GM12878 (cell line): ENCODE measurements at regions not wholly inside any gene's neighbourhood (a gene's known extent, or its start where the extent isn't known, plus 50 kb on each side); places are given as distances from the start of the nearest gene placed in this dataset.

Experiments used
- CEBPB ChIP-seq, 2 experiments: fragments of 150-350 bp in 1 of 2; IDR thresholded peaks; 2 replicates each; pipeline ENCODE4 v1.6.1; 2012 to 2014; ENCODE audit warnings: low read depth in 2 of 2, low read length in 2 of 2, borderline replicate concordance in 1 of 2, inconsistent platforms in 1 of 2
- CHD2 ChIP-seq: IDR thresholded peaks from 2 replicates; pipeline ENCODE4 v1.6.1; 2011; ENCODE audit warnings: low read depth, low read length, improper control_type of control experiment, borderline replicate concordance
- KAT2A ChIP-seq: conservative IDR thresholded peaks from 2 replicates; pipeline ENCODE4 v1.6.1; 2011; ENCODE audit warnings: low read depth, low read length; ENCODE audit not compliant: control insufficient read depth
- MTA2 ChIP-seq: fragments of 450-650 bp; IDR thresholded peaks from 2 replicates; pipeline ENCODE4 v1.6.1; 2016; ENCODE audit warnings: low read depth, mild to moderate bottlenecking, moderate library complexity
- MXI1 ChIP-seq: fragments of 150-350 bp; IDR thresholded peaks from 2 replicates; pipeline ENCODE4 v1.6.1; 2011; ENCODE audit warnings: low read depth, mild to moderate bottlenecking, inconsistent platforms, low read length, improper control_type of control experiment
- NRF1 ChIP-seq: conservative IDR thresholded peaks from 2 replicates; pipeline ENCODE4 v1.6.1; 2011; ENCODE audit warnings: mild to moderate bottlenecking, low read depth, low read length, improper control_type of control experiment
- POLR2A ChIP-seq: IDR thresholded peaks from 2 replicates; pipeline ENCODE4 v1.6.1; 2011; ENCODE audit warnings: low read depth, mild to moderate bottlenecking, low read length
- SREBF1 ChIP-seq: IDR thresholded peaks from 2 replicates; pipeline ENCODE4 v1.6.1; 2012; ENCODE audit warnings: mild to moderate bottlenecking, low read length
- SUZ12 ChIP-seq: fragments of 200-600 bp; sonication (generic); IDR thresholded peaks from one replicate; pipeline ENCODE4 v1.6.1; 2018; ENCODE audit warnings: antibody characterized with exemption, mild to moderate bottlenecking; ENCODE audit not compliant: unreplicated experiment
- TF ChIP-seq, protein P1 (sequence below): fragments of 450-650 bp; IDR thresholded peaks from 2 replicates; pipeline ENCODE4 v1.6.1; 2017; ENCODE audit warnings: mild to moderate bottlenecking
- TF ChIP-seq, protein P2 (sequence below), 3 experiments: IDR thresholded peaks in 2 of 3; conservative IDR thresholded peaks in 1 of 3; 2 replicates each; pipeline ENCODE4 v1.5.1; 2011; ENCODE audit warnings: low read depth in 3 of 3, low read length in 3 of 3, mild to moderate bottlenecking in 3 of 3, control low read depth in 2 of 3, moderate library complexity in 2 of 3, inconsistent platforms in 1 of 3, mixed read lengths in 1 of 3; ENCODE audit not compliant: control insufficient read depth in 2 of 3, insufficient read depth in 1 of 3; ENCODE audit errors: extremely low read depth in 1 of 3
- TF ChIP-seq, protein P3 (sequence below): IDR thresholded peaks from 2 replicates; pipeline ENCODE4 v1.6.1; 2012; ENCODE audit warnings: low read depth, low read length, improper control_type of control experiment

DNA sequence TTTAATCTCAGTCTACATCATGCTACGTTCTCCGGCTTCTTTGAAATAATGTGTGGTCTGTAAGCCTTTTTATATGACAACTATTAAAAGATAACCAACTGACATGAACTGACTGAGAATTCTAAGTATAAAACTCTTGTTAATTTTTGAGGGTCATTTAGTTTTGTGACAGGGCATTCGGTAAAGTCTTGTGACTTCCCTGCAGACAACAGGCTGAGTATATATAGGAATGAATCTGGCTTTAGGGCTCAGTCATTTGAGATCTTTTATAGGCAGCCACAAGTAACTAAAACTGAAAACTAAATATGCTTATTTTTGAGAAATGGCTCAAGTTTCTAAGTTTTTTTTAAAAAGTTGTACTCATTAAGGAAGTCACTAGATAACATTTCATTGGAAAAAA, 62.5 kb upstream of the SCIN start:
- TF ChIP-seq, protein P1, sequence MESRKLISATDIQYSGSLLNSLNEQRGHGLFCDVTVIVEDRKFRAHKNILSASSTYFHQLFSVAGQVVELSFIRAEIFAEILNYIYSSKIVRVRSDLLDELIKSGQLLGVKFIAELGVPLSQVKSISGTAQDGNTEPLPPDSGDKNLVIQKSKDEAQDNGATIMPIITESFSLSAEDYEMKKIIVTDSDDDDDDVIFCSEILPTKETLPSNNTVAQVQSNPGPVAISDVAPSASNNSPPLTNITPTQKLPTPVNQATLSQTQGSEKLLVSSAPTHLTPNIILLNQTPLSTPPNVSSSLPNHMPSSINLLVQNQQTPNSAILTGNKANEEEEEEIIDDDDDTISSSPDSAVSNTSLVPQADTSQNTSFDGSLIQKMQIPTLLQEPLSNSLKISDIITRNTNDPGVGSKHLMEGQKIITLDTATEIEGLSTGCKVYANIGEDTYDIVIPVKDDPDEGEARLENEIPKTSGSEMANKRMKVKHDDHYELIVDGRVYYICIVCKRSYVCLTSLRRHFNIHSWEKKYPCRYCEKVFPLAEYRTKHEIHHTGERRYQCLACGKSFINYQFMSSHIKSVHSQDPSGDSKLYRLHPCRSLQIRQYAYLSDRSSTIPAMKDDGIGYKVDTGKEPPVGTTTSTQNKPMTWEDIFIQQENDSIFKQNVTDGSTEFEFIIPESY: no peak
- no peak for TF ChIP-seq NRF1
- TF ChIP-seq, protein P2, sequence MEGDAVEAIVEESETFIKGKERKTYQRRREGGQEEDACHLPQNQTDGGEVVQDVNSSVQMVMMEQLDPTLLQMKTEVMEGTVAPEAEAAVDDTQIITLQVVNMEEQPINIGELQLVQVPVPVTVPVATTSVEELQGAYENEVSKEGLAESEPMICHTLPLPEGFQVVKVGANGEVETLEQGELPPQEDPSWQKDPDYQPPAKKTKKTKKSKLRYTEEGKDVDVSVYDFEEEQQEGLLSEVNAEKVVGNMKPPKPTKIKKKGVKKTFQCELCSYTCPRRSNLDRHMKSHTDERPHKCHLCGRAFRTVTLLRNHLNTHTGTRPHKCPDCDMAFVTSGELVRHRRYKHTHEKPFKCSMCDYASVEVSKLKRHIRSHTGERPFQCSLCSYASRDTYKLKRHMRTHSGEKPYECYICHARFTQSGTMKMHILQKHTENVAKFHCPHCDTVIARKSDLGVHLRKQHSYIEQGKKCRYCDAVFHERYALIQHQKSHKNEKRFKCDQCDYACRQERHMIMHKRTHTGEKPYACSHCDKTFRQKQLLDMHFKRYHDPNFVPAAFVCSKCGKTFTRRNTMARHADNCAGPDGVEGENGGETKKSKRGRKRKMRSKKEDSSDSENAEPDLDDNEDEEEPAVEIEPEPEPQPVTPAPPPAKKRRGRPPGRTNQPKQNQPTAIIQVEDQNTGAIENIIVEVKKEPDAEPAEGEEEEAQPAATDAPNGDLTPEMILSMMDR (IDR thresholded peaks at IDR 0.05 in 2 of 3, conservative IDR thresholded peaks at IDR 0.05 in 1 of 3; ENCODE audit: control insufficient read depth in 2 of 3, extremely low read depth in 1 of 3, insufficient read depth in 1 of 3, low read depth in 3 of 3, low read length in 3 of 3): no peak
- TF ChIP-seq MTA2: no peak
- TF ChIP-seq, protein P3, sequence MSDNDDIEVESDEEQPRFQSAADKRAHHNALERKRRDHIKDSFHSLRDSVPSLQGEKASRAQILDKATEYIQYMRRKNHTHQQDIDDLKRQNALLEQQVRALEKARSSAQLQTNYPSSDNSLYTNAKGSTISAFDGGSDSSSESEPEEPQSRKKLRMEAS: no peak
- no peak for TF ChIP-seq CHD2
- TF ChIP-seq MXI1: no peak
- TF ChIP-seq SUZ12: no peak
- no peak for TF ChIP-seq POLR2A
- TF ChIP-seq SREBF1: no peak
- TF ChIP-seq KAT2A: no peak
- TF ChIP-seq CEBPB (IDR thresholded peaks at IDR 0.05; ENCODE audit: borderline replicate concordance in 1 of 2, low read depth in 2 of 2, low read length in 2 of 2): no peak
